ENCODE measurements at regions not wholly inside any gene's neighbourhood (a gene's known extent, or its start where the extent isn't known, plus 50 kb on each side); places are given as distances from the start of the nearest gene placed in this dataset.

DNA sequence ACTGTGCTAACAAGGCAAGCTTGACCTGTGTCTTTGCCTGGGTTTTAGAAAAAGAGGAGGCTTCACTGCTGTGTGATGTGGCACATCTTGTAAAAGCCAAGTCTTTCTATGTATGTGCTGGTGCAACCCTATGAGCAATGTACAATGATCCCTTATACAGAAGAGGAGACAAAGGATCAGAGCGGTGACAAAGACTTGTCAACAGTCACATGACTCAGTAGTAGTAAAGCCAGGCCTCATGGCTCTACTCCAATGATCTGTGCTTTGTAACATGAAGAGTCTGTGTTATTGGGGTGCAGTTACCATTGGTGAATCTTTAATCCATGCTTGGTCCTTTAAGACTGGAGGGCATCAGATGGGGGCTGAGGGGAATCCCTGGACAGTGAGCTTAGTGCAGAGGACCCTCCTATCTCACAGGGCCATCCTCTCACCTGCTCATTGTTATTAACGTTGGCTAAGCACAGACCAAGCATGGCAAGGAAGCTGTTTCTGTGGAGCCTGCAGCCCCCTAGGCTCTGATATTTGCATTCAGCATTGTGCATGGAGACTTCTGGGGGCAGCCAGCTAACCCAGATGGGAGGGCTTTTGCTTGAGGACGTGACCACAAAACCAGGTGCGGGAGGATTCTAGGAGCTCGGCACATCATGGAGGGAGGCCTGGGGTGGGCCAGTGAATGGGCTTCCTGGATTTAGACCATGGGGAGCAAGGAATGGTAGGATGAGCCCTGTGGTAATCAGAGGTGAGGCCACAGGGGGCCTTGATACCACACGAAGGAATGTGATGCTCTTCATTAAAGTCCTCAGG, 308.8 kb upstream of the ZNF32 start:
- no peak for ATAC-seq (ENCODE audit: low FRiP score in 2 of 2)
- H3K9me3 ChIP-seq: peaks cover 0 to 3% (median 0%) of the 10 kb centered on the region in 4 donors
- TF ChIP-seq POLR2AphosphoS5 (IDR thresholded peaks at IDR 0.05) (no peak), EP300 (IDR thresholded peaks at IDR 0.05) (no peak), POLR2A (IDR thresholded peaks at IDR 0.05) (no peak)
- TF ChIP-seq, protein P1, sequence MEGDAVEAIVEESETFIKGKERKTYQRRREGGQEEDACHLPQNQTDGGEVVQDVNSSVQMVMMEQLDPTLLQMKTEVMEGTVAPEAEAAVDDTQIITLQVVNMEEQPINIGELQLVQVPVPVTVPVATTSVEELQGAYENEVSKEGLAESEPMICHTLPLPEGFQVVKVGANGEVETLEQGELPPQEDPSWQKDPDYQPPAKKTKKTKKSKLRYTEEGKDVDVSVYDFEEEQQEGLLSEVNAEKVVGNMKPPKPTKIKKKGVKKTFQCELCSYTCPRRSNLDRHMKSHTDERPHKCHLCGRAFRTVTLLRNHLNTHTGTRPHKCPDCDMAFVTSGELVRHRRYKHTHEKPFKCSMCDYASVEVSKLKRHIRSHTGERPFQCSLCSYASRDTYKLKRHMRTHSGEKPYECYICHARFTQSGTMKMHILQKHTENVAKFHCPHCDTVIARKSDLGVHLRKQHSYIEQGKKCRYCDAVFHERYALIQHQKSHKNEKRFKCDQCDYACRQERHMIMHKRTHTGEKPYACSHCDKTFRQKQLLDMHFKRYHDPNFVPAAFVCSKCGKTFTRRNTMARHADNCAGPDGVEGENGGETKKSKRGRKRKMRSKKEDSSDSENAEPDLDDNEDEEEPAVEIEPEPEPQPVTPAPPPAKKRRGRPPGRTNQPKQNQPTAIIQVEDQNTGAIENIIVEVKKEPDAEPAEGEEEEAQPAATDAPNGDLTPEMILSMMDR (IDR thresholded peaks at IDR 0.05): no peak
- H3K27me3 ChIP-seq: no peaks in the 10 kb centered on the region
- H3K36me3 ChIP-seq: no peaks in the 10 kb centered on the region
- no peak overlapping the region for H3K27ac ChIP-seq
- WGBS, 2 donors: 86 to 90% methylated on average over 5 to 6 of the region's 6 CpGs
- no peak for DNase-seq
- H3K4me3 ChIP-seq: no peak overlapping the region
- H3K4me1 ChIP-seq: no peaks in the 10 kb centered on the region

GRCh38 chr10:43955978-43956377, 307.3 kb upstream of the ZNF32 start:
- TF ChIP-seq, protein P1 (IDR thresholded peaks at IDR 0.05): no peak
- no peak for TF ChIP-seq POLR2AphosphoS5 (IDR thresholded peaks at IDR 0.05)
- no peak for TF ChIP-seq EP300 (IDR thresholded peaks at IDR 0.05)
- TF ChIP-seq POLR2A (IDR thresholded peaks at IDR 0.05): no peak
- 69 to 87% methylated on average over 3 of the region's 3 CpGs for WGBS, 2 donors
- ATAC-seq (ENCODE audit: low FRiP score in 2 of 2) (no peak), DNase-seq (no peak)
- Histone ChIP-seq H3K4me1 (no peaks in the 10 kb centered on the region), H3K27ac (no peak overlapping the region), H3K9me3 (peaks cover 0 to 3% (median 0%) of the 10 kb centered on the region in 4 donors), H3K36me3 (no peaks in the 10 kb centered on the region), H3K27me3 (no peaks in the 10 kb centered on the region), H3K4me3 (no peak overlapping the region)

GRCh38 chr10:43955002-43955596, 306.4 kb upstream of the ZNF32 start:
- H3K27me3 ChIP-seq: no peaks in the 10 kb centered on the region
- TF ChIP-seq, protein P1 (IDR thresholded peaks at IDR 0.05): no peak
- no peak for TF ChIP-seq POLR2AphosphoS5 (IDR thresholded peaks at IDR 0.05)
- TF ChIP-seq EP300 (IDR thresholded peaks at IDR 0.05): no peak
- TF ChIP-seq POLR2A (IDR thresholded peaks at IDR 0.05): no peak
- ATAC-seq (ENCODE audit: low FRiP score in 2 of 2) (no peak), DNase-seq (no peak)
- peaks cover 0 to 3% (median 0%) of the 10 kb centered on the region in 4 donors for H3K9me3 ChIP-seq
- no peaks in the 10 kb centered on the region for H3K4me1 ChIP-seq
- no peaks in the 10 kb centered on the region for H3K36me3 ChIP-seq
- H3K4me3 ChIP-seq: no peak overlapping the region
- 91 to 98% methylated on average over 5 of the region's 5 CpGs for WGBS, 2 donors
- no peak overlapping the region for H3K27ac ChIP-seq

DNA sequence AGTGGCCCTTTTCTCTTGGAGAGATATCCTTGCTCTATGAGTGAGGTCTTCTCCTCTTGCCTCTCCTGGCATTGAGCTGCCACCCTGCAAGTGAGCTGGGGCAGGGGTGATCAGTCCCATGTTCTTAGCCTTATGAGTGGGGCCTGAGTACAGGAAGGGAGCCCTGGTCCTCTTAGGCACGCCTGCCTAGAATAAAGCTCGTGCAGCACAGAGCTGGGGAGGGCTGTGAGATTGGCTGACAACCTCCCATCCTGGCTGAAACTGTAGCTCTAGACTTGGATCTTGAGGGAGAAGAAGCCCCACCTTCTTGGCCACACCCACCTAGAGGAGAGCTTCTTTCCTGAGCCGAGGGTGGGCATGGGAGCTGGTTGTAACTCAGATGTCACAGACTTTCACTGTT, 305.0 kb upstream of the ZNF32 start:
- no peaks in the 10 kb centered on the region for H3K4me1 ChIP-seq
- no peak overlapping the region for H3K27ac ChIP-seq
- H3K36me3 ChIP-seq: no peaks in the 10 kb centered on the region
- 75 to 77% methylated on average over 1 to 3 of the region's 3 CpGs for WGBS, 2 donors
- no peak overlapping the region for H3K4me3 ChIP-seq
- H3K9me3 ChIP-seq: peaks cover 0 to 3% (median 0%) of the 10 kb centered on the region in 4 donors
- TF ChIP-seq POLR2A (IDR thresholded peaks at IDR 0.05): no peak
- no peak for ATAC-seq (ENCODE audit: low FRiP score in 2 of 2)
- no peak for DNase-seq
- H3K27me3 ChIP-seq: no peaks in the 10 kb centered on the region

GRCh38 chr10:43952760-43953159, 304.1 kb upstream of the ZNF32 start:
- TF ChIP-seq, protein P1 (IDR thresholded peaks at IDR 0.05): no peak
- no peak for TF ChIP-seq EP300 (IDR thresholded peaks at IDR 0.05)
- no peak for TF ChIP-seq POLR2A (IDR thresholded peaks at IDR 0.05)
- no peak for TF ChIP-seq POLR2AphosphoS5 (IDR thresholded peaks at IDR 0.05)
- no peak overlapping the region for H3K4me3 ChIP-seq
- no peaks in the 10 kb centered on the region for H3K4me1 ChIP-seq
- ATAC-seq (ENCODE audit: low FRiP score in 2 of 2) (no peak), DNase-seq (no peak)
- peaks cover 0 to 3% (median 0%) of the 10 kb centered on the region in 4 donors for H3K9me3 ChIP-seq
- no peak overlapping the region for H3K27ac ChIP-seq
- H3K36me3 ChIP-seq: no peaks in the 10 kb centered on the region
- H3K27me3 ChIP-seq: no peaks in the 10 kb centered on the region
- 91 to 93% methylated on average over 1 of the region's 1 CpG for WGBS, 2 donors
